ENCODE measurements at regions not wholly inside any gene's neighbourhood (a gene's known extent, or its start where the extent isn't known, plus 50 kb on each side); places are given as distances from the start of the nearest gene placed in this dataset.

- H4K20me1 ChIP-seq (replicated peaks; ENCODE audit: control insufficient read depth, insufficient read depth, low read length) = no peaks in the 10 kb centered on the region; the same call in 1 of the 2 replicates
- intact Hi-C loops (cut with micrococcal nuclease) (no loop called here), in situ Hi-C loops (cut with MboI) (no loop called here)
- ChIA-PET CTCF (ENCODE audit: low intra/inter-chr PET ratio) (no interaction called here), POLR2A (interaction anchor here (0.7 kb wide), 1 partner anchor 32 kb away, joined by 3 read pairs; no protein-coding TSS in a partner anchor)
- H3K4me1 ChIP-seq (replicated peaks in 1 of 2; ENCODE audit: control insufficient read depth in 2 of 2, insufficient read depth in 2 of 2, low read length in 2 of 2) = peaks cover 0 to 2% of the 10 kb centered on the region in 2 experiments; a peak in 1 of 5 replicates
- FAIRE-seq (no peak), ATAC-seq (no peak), DNase-seq (ENCODE audit: extremely low read depth in 1 of 4, low spot score in 3 of 4) (no peak)
- no peak overlapping the region for H3K27ac ChIP-seq (ENCODE audit: extremely low read depth, low read depth, low read length)
- H3K9me1 ChIP-seq (ENCODE audit: control insufficient read depth, insufficient read depth, low read length) = no peaks in the 10 kb centered on the region
- H3K36me3 ChIP-seq (ENCODE audit: control insufficient read depth, insufficient read depth, low read length) = no peaks in the 10 kb centered on the region
- no TSS peak for BruUV-seq (replicated peaks)
- H3K9me3 ChIP-seq (replicated peaks; ENCODE audit: control insufficient read depth, insufficient read depth, low read depth, low read length) = no peaks in the 10 kb centered on the region
- peaks cover 0 to 62% of the 10 kb centered on the region in 2 experiments; a peak in 3 of 5 replicates for H3K27me3 ChIP-seq (ENCODE audit: control insufficient read depth in 2 of 2, insufficient read depth in 2 of 2, low read length in 2 of 2)
- no peaks in the 10 kb centered on the region for H3K79me2 ChIP-seq (ENCODE audit: control insufficient read depth, insufficient read depth, low read length)
- H3K4me3 ChIP-seq = no peak overlapping the region
- H3K9ac ChIP-seq (ENCODE audit: insufficient read depth in 1 of 2, low read depth in 2 of 2, low read length in 2 of 2) = no peak overlapping the region
- H3K4me2 ChIP-seq (ENCODE audit: insufficient read depth, low read length) = no peak overlapping the region
- H2AFZ ChIP-seq (ENCODE audit: low read depth, low read length) = no peak overlapping the region
- 0% methylated on average over 3 of the region's 5 CpGs for WGBS (ENCODE audit: insufficient coverage, low coverage, missing lambda C conversion rate)
- TF ChIP-seq ZNF707 (CRISPR knock-in tag; conservative IDR thresholded peaks at IDR 0.05) = no peak
- no peak for TF ChIP-seq RREB1 (CRISPR knock-in tag; IDR thresholded peaks at IDR 0.05)
- TF ChIP-seq THAP12 (CRISPR knock-in tag; IDR thresholded peaks at IDR 0.05) = no peak
- TF ChIP-seq USF1 (CRISPR knock-in tag; IDR thresholded peaks at IDR 0.05) = no peak
- TF ChIP-seq ZNF77 (CRISPR knock-in tag; IDR thresholded peaks at IDR 0.05) = no peak
- TF ChIP-seq ARNT (IDR thresholded peaks at IDR 0.05) = no peak
- no peak for TF ChIP-seq POLR3A (IDR thresholded peaks at IDR 0.05; ENCODE audit: borderline replicate concordance, extremely low read depth, insufficient read depth, insufficient read length)
- no peak for TF ChIP-seq ZNF449 (CRISPR knock-in tag; IDR thresholded peaks at IDR 0.05)
- TF ChIP-seq CHCHD3 (CRISPR knock-in tag; IDR thresholded peaks at IDR 0.05) = no peak
- no peak for TF ChIP-seq ZBTB5 (IDR thresholded peaks at IDR 0.05)
Measured at GRCh38 chr11:134502153-134502550, 90.1 kb upstream of the B3GAT1 start.
